ENCODE measurements at regions not wholly inside any gene's neighbourhood (a gene's known extent, or its start where the extent isn't known, plus 50 kb on each side); places are given as distances from the start of the nearest gene placed in this dataset.

DNA sequence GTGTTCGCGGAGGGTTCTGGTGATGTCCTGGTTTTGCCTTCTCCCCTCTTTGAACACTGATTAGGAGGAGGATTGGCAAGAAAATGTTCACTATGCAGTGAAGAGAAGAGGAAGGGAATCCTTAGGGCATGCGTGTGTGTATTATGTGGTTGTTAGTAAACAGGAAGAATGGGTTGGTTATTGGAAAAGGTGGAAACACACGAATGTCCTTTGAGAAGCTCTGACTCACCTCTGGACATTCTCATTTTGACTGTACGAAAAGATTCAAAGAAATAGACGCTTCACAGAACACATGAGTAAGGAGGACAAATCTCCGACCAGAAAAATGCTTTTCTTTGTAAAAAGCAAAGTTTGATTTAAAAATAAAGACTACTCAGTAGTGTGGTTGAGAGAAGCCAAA, 188.8 kb upstream of the PRICKLE2 start:
- intact Hi-C loops (cut with DNase I), result no loop called here
- no peak for DNase-seq
- peaks cover 0 to 8% (median 0%) of the 10 kb centered on the region in 3 donors for H3K4me1 ChIP-seq
- no peak overlapping the region for H3K27ac ChIP-seq
- no peaks in the 10 kb centered on the region for H3K9me3 ChIP-seq
- no peak overlapping the region for H3K4me3 ChIP-seq
- H3K36me3 ChIP-seq, result no peaks in the 10 kb centered on the region
- no peak for TF ChIP-seq POLR2A (IDR thresholded peaks at IDR 0.05)
- 77 to 80% methylated on average over 7 of the region's 7 CpGs for WGBS, 2 donors
- H3K27me3 ChIP-seq, result no peaks in the 10 kb centered on the region

DNA sequence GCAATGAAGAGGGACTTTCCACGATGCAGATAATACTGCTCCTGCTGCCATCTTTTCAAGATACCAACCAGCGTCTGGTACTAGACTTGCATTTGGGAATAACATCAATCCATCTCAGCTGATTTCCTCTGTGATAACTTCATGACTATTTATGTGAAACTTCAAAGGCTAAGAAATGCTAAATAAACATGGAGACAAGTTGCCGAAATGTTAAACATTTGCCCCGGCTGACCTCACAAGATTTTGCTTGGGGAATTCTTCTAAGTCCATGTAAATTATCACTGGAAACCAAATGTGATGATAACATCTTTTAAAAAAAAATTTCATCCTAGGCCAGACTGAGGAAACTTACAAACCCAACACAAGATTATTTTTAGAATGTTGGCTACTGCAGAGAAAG, 185.8 kb upstream of the PRICKLE2 start:
- no peaks in the 10 kb centered on the region for H3K4me1 ChIP-seq
- no peak for DNase-seq
- no peaks in the 10 kb centered on the region for H3K9me3 ChIP-seq
- no peaks in the 10 kb centered on the region for H3K36me3 ChIP-seq
- WGBS, 2 donors, result 69% methylated on average over 4 of the region's 4 CpGs
- TF ChIP-seq, protein P1, sequence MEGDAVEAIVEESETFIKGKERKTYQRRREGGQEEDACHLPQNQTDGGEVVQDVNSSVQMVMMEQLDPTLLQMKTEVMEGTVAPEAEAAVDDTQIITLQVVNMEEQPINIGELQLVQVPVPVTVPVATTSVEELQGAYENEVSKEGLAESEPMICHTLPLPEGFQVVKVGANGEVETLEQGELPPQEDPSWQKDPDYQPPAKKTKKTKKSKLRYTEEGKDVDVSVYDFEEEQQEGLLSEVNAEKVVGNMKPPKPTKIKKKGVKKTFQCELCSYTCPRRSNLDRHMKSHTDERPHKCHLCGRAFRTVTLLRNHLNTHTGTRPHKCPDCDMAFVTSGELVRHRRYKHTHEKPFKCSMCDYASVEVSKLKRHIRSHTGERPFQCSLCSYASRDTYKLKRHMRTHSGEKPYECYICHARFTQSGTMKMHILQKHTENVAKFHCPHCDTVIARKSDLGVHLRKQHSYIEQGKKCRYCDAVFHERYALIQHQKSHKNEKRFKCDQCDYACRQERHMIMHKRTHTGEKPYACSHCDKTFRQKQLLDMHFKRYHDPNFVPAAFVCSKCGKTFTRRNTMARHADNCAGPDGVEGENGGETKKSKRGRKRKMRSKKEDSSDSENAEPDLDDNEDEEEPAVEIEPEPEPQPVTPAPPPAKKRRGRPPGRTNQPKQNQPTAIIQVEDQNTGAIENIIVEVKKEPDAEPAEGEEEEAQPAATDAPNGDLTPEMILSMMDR (IDR thresholded peaks at IDR 0.05), result no peak
- no peak for TF ChIP-seq POLR2A (IDR thresholded peaks at IDR 0.05)
- no peak overlapping the region for H3K4me3 ChIP-seq
- intact Hi-C loops (cut with DNase I), result no loop called here
- H3K27ac ChIP-seq, result no peak overlapping the region
- no peaks in the 10 kb centered on the region for H3K27me3 ChIP-seq

DNA sequence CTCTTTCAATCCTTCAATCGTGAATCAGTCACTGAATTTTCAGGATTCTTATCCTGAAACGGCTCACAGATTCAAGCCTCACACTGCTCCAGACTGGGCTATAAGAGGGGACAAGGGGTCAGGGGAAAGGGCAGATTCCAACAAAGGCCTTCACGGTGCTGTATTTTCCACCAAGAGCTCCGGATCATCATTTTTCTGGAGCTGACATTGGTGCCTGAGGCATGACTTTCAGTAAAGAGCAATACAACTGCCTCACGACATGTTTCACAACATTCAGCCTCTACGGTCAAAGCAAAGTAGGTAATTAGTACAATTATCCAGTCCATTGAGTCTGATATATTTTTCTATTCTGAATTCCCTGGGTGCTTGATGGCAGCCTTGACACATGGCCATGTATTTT, 185.0 kb upstream of the PRICKLE2 start:
- no peak for DNase-seq
- Histone ChIP-seq H3K9me3 (no peaks in the 10 kb centered on the region), H3K36me3 (no peaks in the 10 kb centered on the region), H3K27ac (no peak overlapping the region), H3K4me3 (no peak overlapping the region), H3K4me1 (no peaks in the 10 kb centered on the region), H3K27me3 (no peaks in the 10 kb centered on the region)
- TF ChIP-seq, protein P1 (IDR thresholded peaks at IDR 0.05), result no peak
- TF ChIP-seq POLR2A (IDR thresholded peaks at IDR 0.05), result no peak
- 87 to 89% methylated on average over 6 of the region's 6 CpGs for WGBS, 2 donors
- intact Hi-C loops (cut with DNase I), result no loop called here

DNA sequence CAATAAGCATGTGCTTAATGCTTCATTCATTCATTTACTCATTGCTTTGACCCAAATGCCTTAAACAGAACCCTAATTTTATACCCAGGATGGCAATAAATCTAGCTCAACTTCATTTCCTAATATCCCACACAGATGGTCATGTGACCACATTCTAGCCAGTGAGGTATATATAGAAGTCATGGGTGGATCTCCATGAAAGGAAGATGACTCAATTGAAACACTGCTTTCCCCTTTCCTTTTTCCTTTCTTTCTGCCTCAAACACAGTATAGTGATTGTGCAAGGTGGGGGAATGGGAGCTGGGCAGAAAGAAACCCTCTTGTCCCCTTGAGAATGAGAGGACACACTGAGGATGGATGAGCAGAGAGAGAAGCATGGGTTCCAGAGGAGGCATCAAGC, 183.5 kb upstream of the PRICKLE2 start:
- H3K27me3 ChIP-seq, result no peaks in the 10 kb centered on the region
- intact Hi-C loops (cut with DNase I), result no loop called here
- H3K4me1 ChIP-seq, result no peaks in the 10 kb centered on the region
- DNase-seq, result no peak
- H3K9me3 ChIP-seq, result no peaks in the 10 kb centered on the region
- no peak overlapping the region for H3K27ac ChIP-seq
- H3K36me3 ChIP-seq, result no peaks in the 10 kb centered on the region
- H3K4me3 ChIP-seq, result no peak overlapping the region
- no peak for TF ChIP-seq POLR2A (IDR thresholded peaks at IDR 0.05)
- TF ChIP-seq, protein P1 (IDR thresholded peaks at IDR 0.05), result no peak

DNA sequence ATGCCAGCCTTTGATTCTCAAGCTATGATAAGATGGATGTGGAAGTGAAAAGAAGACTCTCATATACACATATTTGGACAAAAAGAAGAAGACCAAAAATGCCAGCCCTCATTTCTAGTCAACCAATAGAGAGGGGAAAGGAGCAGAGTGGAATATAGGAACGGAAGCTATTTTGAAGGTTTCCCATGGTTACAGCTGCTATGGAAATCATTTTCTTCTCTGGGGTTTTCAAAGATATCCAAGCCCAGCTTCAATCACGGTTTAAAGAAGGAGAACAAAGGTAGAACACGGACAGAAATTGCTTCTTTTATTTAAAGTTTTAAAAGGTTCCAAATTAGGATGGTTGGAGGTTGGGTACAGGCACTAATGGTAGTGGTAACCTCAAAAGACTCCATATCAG, 181.0 kb upstream of the PRICKLE2 start:
- no peak for DNase-seq
- Histone ChIP-seq H3K4me1 (no peaks in the 10 kb centered on the region), H3K27me3 (no peaks in the 10 kb centered on the region), H3K4me3 (no peak overlapping the region), H3K27ac (no peak overlapping the region), H3K9me3 (no peaks in the 10 kb centered on the region), H3K36me3 (no peaks in the 10 kb centered on the region)
- no peak for TF ChIP-seq POLR2A (IDR thresholded peaks at IDR 0.05)
- TF ChIP-seq, protein P1 (IDR thresholded peaks at IDR 0.05), result no peak
- 51 to 69% methylated on average over 3 of the region's 3 CpGs for WGBS, 2 donors
- intact Hi-C loops (cut with DNase I), result no loop called here

DNA sequence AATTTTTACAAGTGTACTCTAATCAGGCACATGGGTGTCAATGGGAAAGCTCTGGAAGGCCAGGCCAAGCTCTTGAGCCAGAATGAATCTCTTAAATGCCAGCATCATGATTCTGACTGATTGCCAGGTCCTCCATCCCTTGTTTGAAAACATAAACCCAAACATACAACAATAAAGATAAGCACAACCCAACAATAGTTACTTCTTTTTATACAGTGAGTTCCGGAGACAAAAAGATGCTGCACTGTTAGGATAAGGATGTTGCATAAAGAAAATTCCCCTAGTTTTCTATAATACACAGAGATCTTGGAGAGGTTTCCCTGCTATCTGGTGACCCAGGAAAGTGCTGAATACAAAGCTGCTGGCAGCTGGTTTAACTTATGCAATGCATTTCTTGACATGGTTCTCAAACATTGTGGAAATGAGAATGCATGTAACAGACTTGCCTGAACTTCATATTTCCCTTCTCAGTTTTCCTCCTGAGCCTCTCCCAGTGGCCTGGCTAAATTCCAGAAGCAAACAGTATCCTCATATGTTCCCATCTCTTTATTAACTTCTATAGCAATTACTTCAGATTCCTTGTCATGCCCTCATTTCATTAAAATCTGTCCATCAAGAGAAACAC, 180.1 kb upstream of the PRICKLE2 start:
- intact Hi-C loops (cut with DNase I), result no loop called here
- 75 to 93% methylated on average over 1 of the region's 1 CpG for WGBS, 2 donors
- H3K36me3 ChIP-seq, result no peaks in the 10 kb centered on the region
- H3K27ac ChIP-seq, result no peak overlapping the region
- no peaks in the 10 kb centered on the region for H3K9me3 ChIP-seq
- no peaks in the 10 kb centered on the region for H3K27me3 ChIP-seq
- no peak overlapping the region for H3K4me3 ChIP-seq
- TF ChIP-seq POLR2A (IDR thresholded peaks at IDR 0.05), result no peak
- TF ChIP-seq, protein P1 (IDR thresholded peaks at IDR 0.05), result no peak
- H3K4me1 ChIP-seq, result no peaks in the 10 kb centered on the region
- no peak for DNase-seq
